Endodermal cell (in vitro differentiated cells): ENCODE measurements at regions not wholly inside any gene's neighbourhood (a gene's known extent, or its start where the extent isn't known, plus 50 kb on each side); places are given as distances from the start of the nearest gene placed in this dataset.
"Not testable (repeated sequence)": the region's sequence is repeated elsewhere in the genome, so short reads cannot be mapped to it uniquely, and the experiment has no call there.

Experiments
- DNase-seq: peaks from one replicate; pipeline ENCODE4 v3.0.0-alpha.2; 2017
- H3K27ac ChIP-seq: 2 replicates; pipeline ENCODE4 v1.5.1; 2013; ENCODE audit warnings: mild to moderate bottlenecking, low read depth, low read length, moderate library complexity
- H3K27me3 ChIP-seq: 2 replicates; pipeline ENCODE4 v1.6.1; 2013; ENCODE audit warnings: mild to moderate bottlenecking, low read length, moderate library complexity; ENCODE audit not compliant: insufficient read depth, control insufficient read depth, poor library complexity, severe bottlenecking
- H3K36me3 ChIP-seq: 2 replicates; pipeline ENCODE4 v1.7.0; 2013; ENCODE audit warnings: mild to moderate bottlenecking, low read length, moderate library complexity; ENCODE audit not compliant: control insufficient read depth, insufficient read depth
- H3K4me1 ChIP-seq: one replicate; pipeline ENCODE4 v1.7.0; 2013; ENCODE audit warnings: low read length; ENCODE audit not compliant: control insufficient read depth, insufficient read depth
- H3K4me3 ChIP-seq: 2 replicates; pipeline ENCODE4 v1.5.1; 2013; ENCODE audit warnings: mild to moderate bottlenecking, low read length, moderate library complexity
- H3K9ac ChIP-seq: 2 replicates; pipeline ENCODE4 v1.6.1; 2013; ENCODE audit warnings: mild to moderate bottlenecking, low read length, moderate library complexity; ENCODE audit not compliant: poor library complexity, severe bottlenecking; ENCODE audit errors: extremely low read depth
- H3K9me3 ChIP-seq: 2 replicates; pipeline ENCODE4 v1.6.1; 2013; ENCODE audit warnings: mild to moderate bottlenecking, low read length, moderate library complexity; ENCODE audit not compliant: control insufficient read depth
- H3K27ac Mint-ChIP-seq: 2 replicates; pipeline ENCODE4 v1.8.0; 2020; ENCODE audit warnings: mixed read lengths
- H3K27me3 Mint-ChIP-seq: 2 replicates; pipeline ENCODE4 v1.8.0; 2021; ENCODE audit warnings: mild to moderate bottlenecking, mixed read lengths; ENCODE audit not compliant: insufficient read depth
- H3K36me3 Mint-ChIP-seq: 2 replicates; pipeline ENCODE4 v1.8.0; 2020; ENCODE audit warnings: low read depth, mixed read lengths
- H3K4me1 Mint-ChIP-seq: 2 replicates; pipeline ENCODE4 v1.8.0; 2020; ENCODE audit warnings: mixed read lengths
- H3K4me3 Mint-ChIP-seq: 2 replicates; pipeline ENCODE4 v1.8.0; 2020; ENCODE audit warnings: mild to moderate bottlenecking, moderate library complexity, mixed read lengths
- H3K9me3 Mint-ChIP-seq: 2 replicates; pipeline ENCODE4 v1.8.0; 2020; ENCODE audit warnings: mild to moderate bottlenecking, mixed read lengths
- WGBS, 2 experiments: methylation state at CpG; one replicate each; pipeline versions ENCODE4 v1.1.5 to v1.1.7; 2013; ENCODE audit warnings: missing lambda C conversion rate in 2 of 2, mixed read lengths in 1 of 2; ENCODE audit not compliant: insufficient coverage in 1 of 2, insufficient read length in 1 of 2; 5-methylcytosine and 5-hydroxymethylcytosine counted together
- TF ChIP-seq, protein P1 (sequence below): fragments of 200-600 bp; sonication (generic); conservative IDR thresholded peaks from 2 replicates; pipeline ENCODE4 v1.5.0; 2021; ENCODE audit warnings: antibody characterized with exemption, mild to moderate bottlenecking

DNA sequence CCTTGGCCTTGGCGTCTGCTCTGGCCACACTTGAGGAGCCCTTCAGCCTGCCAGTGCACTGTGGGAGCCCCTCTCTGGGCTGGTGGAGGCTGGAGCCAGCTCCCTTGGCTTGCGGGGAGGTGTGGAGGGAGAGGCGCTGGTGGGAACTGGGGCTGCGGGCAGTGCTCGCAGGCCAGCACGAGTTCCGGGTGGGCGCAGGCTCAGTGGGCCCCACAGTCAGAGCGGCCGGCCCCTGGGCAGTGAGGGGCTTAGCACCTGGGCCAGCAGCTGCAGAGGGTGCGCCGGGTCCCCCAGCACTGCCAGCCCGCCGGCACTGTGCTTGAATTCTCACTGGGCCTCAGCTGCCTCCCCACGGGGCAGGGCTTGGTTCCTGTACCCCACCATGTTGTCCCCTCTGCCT lies 68.7 kb upstream of the KCNAB1 start:
- DNase-seq: no peak
- Mint-ChIP-seq H3K27me3 (peaks cover 4% of the 10 kb centered on the region), H3K4me3 (no peak overlapping the region), H3K36me3 (peaks cover 9% of the 10 kb centered on the region), H3K9me3 (peaks cover 30% of the 10 kb centered on the region), H3K27ac (no peak overlapping the region), H3K4me1 (peaks cover 24% of the 10 kb centered on the region)
- 96% methylated on average over 15 of the region's 15 CpGs; no CpG with 5 or more reads in 1 of the 2 experiments for WGBS, 2 experiments
- H3K9ac ChIP-seq: no peak overlapping the region
- H3K9me3 ChIP-seq: peaks cover 4% of the 10 kb centered on the region
- H3K27ac ChIP-seq: no peak overlapping the region
- H3K27me3 ChIP-seq: no peaks in the 10 kb centered on the region
- no peak overlapping the region for H3K4me3 ChIP-seq
- no peaks in the 10 kb centered on the region for H3K36me3 ChIP-seq
- no peaks in the 10 kb centered on the region for H3K4me1 ChIP-seq
- TF ChIP-seq, protein P1, sequence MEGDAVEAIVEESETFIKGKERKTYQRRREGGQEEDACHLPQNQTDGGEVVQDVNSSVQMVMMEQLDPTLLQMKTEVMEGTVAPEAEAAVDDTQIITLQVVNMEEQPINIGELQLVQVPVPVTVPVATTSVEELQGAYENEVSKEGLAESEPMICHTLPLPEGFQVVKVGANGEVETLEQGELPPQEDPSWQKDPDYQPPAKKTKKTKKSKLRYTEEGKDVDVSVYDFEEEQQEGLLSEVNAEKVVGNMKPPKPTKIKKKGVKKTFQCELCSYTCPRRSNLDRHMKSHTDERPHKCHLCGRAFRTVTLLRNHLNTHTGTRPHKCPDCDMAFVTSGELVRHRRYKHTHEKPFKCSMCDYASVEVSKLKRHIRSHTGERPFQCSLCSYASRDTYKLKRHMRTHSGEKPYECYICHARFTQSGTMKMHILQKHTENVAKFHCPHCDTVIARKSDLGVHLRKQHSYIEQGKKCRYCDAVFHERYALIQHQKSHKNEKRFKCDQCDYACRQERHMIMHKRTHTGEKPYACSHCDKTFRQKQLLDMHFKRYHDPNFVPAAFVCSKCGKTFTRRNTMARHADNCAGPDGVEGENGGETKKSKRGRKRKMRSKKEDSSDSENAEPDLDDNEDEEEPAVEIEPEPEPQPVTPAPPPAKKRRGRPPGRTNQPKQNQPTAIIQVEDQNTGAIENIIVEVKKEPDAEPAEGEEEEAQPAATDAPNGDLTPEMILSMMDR: no peak

DNA sequence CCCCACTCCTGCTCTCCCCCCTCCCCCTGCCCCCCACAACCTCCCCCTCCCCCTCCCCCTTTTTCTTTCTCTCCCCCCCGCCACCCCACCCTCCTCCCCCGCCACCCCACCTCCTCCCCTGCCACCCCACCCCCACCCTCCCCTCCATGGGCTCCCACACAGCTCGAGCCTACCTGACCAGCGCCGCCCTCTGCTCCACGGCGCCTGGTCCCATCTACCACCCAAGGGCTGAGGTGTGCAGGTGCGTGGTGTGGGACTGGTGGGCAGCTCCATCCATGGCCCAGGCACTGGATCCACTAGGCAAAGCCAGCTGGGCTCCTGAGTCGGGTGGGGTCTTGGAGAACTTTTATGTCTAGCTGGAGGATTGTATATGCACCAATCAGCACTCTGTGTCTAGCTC lies 68.3 kb upstream of the KCNAB1 start:
- Mint-ChIP-seq H3K27me3 (peaks cover 4% of the 10 kb centered on the region), H3K27ac (no peak overlapping the region), H3K4me1 (peaks cover 24% of the 10 kb centered on the region)

DNA sequence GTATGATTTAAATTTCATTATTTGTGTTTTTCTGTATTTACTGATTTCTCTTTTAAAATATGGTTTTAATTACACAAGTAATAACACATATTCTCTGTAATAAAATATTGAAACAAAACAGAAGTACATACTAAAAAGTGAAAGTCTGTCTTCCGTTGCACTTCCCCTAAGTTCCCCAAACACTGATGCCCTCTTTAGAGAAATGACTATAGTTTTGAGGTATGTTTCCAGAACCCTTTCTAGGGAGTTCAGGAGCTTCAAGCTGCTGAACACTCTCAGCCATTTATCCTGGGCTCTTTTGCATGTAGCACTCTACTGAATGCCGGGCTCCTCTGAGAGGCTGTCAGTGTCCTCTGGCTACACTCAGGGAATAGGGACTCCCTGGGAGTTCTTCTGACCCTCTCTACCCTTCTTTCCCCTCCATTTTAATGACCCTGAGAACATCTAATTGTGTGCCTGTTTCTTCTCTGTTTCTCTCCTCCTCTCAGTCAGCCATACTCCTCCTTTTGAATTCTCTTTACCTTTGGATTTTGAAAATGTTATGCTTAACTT lies 60.4 kb upstream of the KCNAB1 start:
- Histone ChIP-seq H3K9ac (no peak overlapping the region), H3K36me3 (no peaks in the 10 kb centered on the region), H3K4me3 (no peak overlapping the region), H3K9me3 (no peaks in the 10 kb centered on the region), H3K27ac (no peak overlapping the region), H3K4me1 (no peaks in the 10 kb centered on the region), H3K27me3 (no peaks in the 10 kb centered on the region)
- Mint-ChIP-seq H3K36me3 (no peaks in the 10 kb centered on the region), H3K9me3 (no peaks in the 10 kb centered on the region), H3K27me3 (no peaks in the 10 kb centered on the region), H3K4me3 (no peak overlapping the region), H3K27ac (no peak overlapping the region), H3K4me1 (peaks cover under 1% of the 10 kb centered on the region)
- DNase-seq: no peak
- TF ChIP-seq, protein P1: no peak
- 77 to 87% methylated on average over 2 of the region's 2 CpGs for WGBS, 2 experiments

More for the DNA sequence above, 68.3 kb upstream of the KCNAB1 start:
- peaks cover 9% of the 10 kb centered on the region for H3K36me3 Mint-ChIP-seq
- Histone ChIP-seq H3K27ac (no peak overlapping the region), H3K27me3 (no peaks in the 10 kb centered on the region), H3K36me3 (no peaks in the 10 kb centered on the region), H3K4me1 (no peaks in the 10 kb centered on the region), H3K4me3 (no peak overlapping the region), H3K9ac (no peak overlapping the region), H3K9me3 (peaks cover 4% of the 10 kb centered on the region)
- WGBS, 2 experiments: 95% methylated on average over 7 of the region's 9 CpGs; no CpG with 5 or more reads in 1 of the 2 experiments
- H3K4me3 Mint-ChIP-seq: no peak overlapping the region
- peaks cover 30% of the 10 kb centered on the region for H3K9me3 Mint-ChIP-seq
- no peak for DNase-seq
- TF ChIP-seq, protein P1: no peak

DNA sequence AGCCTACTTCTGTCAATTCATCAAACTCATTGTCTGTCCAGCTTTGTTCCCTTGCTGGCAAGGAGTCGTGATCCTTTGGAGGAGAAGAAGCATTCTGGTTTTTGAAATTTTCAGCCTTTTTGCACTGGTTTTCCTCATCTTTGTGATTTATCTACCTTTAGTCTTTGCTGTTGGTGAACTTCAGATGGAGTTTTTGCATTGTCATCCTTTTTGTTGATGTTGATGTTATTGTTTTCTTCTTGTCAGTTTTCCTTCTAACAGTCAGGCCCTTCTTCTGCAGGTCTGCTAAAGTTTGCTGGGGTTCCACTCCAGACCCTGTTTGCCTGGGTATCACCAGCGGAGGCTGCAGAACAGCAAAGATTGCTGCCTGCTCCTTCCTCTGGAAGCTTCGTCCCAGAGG lies 52.2 kb upstream of the KCNAB1 start:
- H3K4me3 ChIP-seq, H3K27me3 ChIP-seq, H3K27me3 Mint-ChIP-seq, H3K27ac Mint-ChIP-seq, H3K4me3 Mint-ChIP-seq, H3K9ac ChIP-seq, DNase-seq, H3K9me3 ChIP-seq, H3K4me1 ChIP-seq, H3K36me3 ChIP-seq, H3K36me3 Mint-ChIP-seq, H3K9me3 Mint-ChIP-seq, H3K4me1 Mint-ChIP-seq, H3K27ac ChIP-seq: not testable (repeated sequence)
- 91 to 100% methylated on average over 1 to 3 of the region's 3 CpGs for WGBS, 2 experiments
